HG03103 (cell line): ENCODE measurements at regions not wholly inside any gene's neighbourhood (a gene's known extent, or its start where the extent isn't known, plus 50 kb on each side); places are given as distances from the start of the nearest gene placed in this dataset.
"Not testable (repeated sequence)": the region's sequence is repeated elsewhere in the genome, so short reads cannot be mapped to it uniquely, and the experiment has no call there.

Experiments
- ATAC-seq: cut with Tn5 transposase; IDR thresholded peaks from one replicate; pipeline ENCODE4 v1.9.1; 2021; ENCODE audit warnings: low read depth; ENCODE audit not compliant: unreplicated experiment

- no peak for ATAC-seq
Measured at GRCh38 chr1:70490153-70490552, 79.1 kb downstream of the CTH start.

GRCh38 chr1:70495370-70495769, 84.3 kb downstream of the CTH start:
- no peak for ATAC-seq

- no peak for ATAC-seq
Measured at GRCh38 chr1:70496181-70496580, 85.1 kb downstream of the CTH start.

- no peak for ATAC-seq
Measured at GRCh38 chr1:70497152-70497551, 86.1 kb downstream of the CTH start.

- ATAC-seq, result no peak
Measured at GRCh38 chr1:70498666-70499065, 87.6 kb downstream of the CTH start.

- no peak for ATAC-seq
Measured at GRCh38 chr1:70499695-70500094, 88.6 kb downstream of the CTH start.

- ATAC-seq, result no peak
Measured at GRCh38 chr1:70503358-70503757, 92.3 kb downstream of the CTH start.

- peak; percentile 96 for ATAC-seq
Measured at GRCh38 chr1:70504176-70504820, 93.2 kb downstream of the CTH start.

GRCh38 chr1:70504821-70505193, 93.7 kb downstream of the CTH start:
- ATAC-seq, result no peak

GRCh38 chr1:70507991-70508390, 96.9 kb downstream of the CTH start:
- ATAC-seq, result not testable (repeated sequence)

GRCh38 chr1:70509996-70510876, 99.2 kb downstream of the CTH start:
- peak; percentile 88 for ATAC-seq

GRCh38 chr1:70517444-70517843, 106.4 kb downstream of the CTH start:
- no peak for ATAC-seq

GRCh38 chr1:70518106-70518505, 107.0 kb downstream of the CTH start:
- ATAC-seq, result no peak

- peak; percentile 58 for ATAC-seq
Measured at GRCh38 chr1:70528590-70529333, 117.7 kb downstream of the CTH start.

- no peak for ATAC-seq
Measured at GRCh38 chr1:70536708-70537366, 125.8 kb downstream of the CTH start.

GRCh38 chr1:70537788-70538187, 126.7 kb downstream of the CTH start:
- no peak for ATAC-seq

- ATAC-seq, result no peak
Measured at GRCh38 chr1:70542030-70542429, 131.0 kb downstream of the CTH start.

GRCh38 chr1:70542856-70543255, 131.8 kb downstream of the CTH start:
- no peak for ATAC-seq

GRCh38 chr1:70546726-70547125, 135.7 kb downstream of the CTH start:
- no peak for ATAC-seq

- no peak for ATAC-seq
Measured at GRCh38 chr1:70552662-70553566, 141.8 kb downstream of the CTH start.
